Muscle of back (tissue), 3 donors: ENCODE measurements at regions not wholly inside any gene's neighbourhood (a gene's known extent, or its start where the extent isn't known, plus 50 kb on each side); places are given as distances from the start of the nearest gene placed in this dataset.

Experiments used
- DNase-seq, 3 donors: peaks; one replicate each; pipeline versions ENCODE4 v3.0.0 to v3.0.0-alpha.2; 2013

DNA sequence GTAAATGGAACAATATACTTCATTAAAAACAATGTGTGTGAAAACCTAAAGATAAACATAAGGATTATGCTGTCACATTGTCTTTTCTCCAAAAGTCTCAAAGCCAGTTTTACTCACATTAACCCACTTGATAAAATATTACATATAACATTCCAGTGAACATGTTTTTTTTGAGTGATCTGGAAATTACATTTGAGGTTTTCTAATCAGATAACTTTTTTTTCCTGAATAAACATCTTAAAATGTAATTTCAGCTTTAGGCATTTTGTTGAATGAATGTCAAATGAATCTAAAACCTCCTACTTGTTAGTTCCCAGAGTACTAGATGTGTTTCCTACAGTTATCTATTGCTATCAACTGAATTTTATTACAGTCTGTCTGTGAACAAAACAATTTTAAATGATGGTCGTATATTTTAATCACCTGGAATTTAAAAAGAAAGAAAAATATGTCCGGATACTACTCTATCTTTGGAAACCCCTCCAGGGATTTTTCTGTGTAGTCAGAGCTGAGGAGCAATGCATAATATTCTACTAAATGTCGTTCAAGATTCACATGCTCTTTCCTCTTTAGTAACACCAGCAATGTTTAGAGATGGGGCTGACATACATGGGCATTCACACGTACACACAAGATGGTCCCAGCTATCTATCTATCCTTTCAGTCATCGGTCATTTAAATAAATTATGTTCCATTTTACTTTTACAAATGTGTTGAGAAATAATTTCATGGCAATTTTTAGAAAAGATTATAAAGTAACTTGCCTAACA is 283.9 kb downstream of the KLF12 start:
- DNase-seq: no peak

DNA sequence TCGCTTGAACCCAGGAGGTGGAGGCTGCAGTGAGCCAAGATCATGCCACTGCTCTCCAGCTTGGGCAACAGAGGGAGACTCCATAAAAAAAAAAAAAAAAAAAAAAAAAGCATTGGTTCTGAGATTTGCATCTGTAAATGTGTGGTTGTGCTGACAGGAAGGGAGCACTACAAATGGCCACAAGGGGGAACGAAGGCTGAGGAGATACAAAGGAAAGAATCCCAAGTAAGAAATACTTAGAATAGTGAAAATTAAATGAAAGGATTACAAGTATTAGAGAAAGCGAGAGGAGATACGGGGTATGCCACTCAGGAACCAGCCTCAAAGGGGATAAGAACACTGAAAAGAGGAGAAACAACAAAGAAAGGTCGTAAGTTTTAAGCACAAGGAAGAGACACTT is 284.9 kb downstream of the KLF12 start:
- no peak for DNase-seq

DNA sequence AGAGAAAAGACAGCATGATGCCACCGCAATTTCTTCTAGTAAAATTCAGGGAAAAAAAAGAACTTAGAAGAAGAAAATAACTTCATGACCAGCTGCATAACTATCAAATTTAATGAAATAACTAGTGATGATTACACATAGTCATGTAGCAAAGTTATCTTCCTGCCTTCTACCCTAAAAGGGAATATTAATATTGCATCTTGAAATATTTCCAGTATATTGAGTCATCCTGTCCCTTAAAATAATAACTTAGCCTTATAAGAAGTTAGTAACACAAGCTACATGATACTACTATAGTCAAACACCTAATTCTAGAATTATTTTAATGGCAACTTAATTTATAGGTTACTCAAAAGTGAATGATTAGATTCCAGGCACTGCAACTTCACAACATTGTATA is 289.2 kb downstream of the KLF12 start:
- DNase-seq: peak in 1 of 3 donors; percentile 7

DNA sequence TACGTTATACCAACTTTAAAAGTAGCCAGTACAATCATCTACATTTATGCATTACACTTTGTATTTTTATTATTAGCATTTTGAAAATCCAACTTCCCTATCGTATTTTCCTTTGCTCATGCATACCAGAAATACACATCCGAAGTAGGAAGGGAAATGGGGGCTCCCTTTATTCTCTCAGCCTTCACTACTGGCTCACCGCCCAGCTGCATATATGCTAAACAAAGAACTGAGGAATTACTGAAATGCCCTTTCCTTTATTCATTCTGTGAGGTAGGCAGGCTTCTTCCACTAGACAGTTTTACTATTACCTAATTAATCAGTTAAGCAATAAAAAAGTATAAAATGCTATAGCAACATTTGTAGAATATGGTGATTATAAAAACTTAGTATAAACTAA is 291.6 kb downstream of the KLF12 start:
- DNase-seq: peak in 2 of 3 donors; percentile 5 to 26

DNA sequence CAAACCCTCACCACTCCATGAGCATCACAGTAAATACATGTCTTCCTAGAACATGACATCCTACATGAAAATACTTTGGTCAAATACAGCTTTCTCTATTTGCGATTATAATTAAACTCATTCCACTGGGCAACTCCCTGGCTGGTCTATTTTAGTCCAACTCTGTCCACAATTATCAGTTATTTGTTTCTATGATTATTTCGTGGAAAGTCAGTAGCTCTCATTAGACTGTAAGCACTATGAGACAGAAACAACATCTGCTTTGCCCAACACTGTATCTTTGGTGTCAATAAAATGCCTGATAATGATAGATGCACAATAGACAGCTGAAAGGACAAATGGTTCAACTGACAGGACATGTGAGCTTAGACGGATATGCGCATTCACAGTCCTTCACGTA is 292.0 kb downstream of the KLF12 start:
- DNase-seq: no peak

DNA sequence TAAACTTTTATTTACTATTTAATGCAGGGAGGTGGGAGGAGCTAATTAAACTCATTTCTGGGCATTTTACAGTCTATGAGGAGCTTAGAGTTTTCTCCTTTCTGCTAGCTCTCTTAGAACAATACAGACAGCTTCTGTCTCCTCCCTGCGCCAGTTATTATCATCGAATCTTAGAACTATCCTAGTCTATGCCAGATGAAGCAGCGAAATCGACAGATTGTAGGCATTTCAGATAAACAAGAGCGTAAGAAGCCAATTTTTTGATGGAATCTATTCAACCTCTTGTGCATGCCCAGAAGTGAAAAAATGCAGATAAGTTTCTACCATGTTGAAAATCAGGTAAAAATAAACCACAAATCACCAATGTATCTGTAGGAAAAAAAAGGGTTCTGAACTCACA is 297.1 kb downstream of the KLF12 start:
- DNase-seq: no peak

DNA sequence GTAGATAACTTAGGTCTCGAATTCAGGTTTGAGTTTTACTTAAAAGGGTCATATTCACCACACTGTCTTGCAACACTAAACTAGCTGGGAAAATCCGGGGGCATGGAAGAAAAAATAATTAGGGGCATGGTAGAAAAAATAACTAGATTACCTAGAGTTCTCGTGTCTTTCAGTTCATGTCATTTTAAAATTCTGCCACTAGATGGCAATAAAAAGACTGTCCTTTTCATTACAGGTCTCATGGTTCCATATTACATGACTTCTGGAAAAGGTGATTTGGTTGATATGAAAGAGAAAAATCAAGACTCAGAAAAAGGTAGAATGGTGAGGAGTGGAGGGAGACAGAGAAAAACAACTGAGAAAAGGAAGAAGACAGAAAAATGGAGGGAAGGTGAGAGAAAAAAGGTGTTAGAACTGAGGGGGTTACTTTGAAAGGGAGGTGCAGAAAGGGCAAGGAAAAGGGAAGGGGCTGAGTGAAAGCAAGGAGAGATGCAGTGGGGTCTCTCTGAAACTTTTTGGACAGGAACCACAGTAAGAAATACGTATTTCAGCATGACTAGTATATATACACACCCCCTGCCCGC is 299.0 kb downstream of the KLF12 start:
- DNase-seq: peak; percentile 25 to 55 (median 30)

DNA sequence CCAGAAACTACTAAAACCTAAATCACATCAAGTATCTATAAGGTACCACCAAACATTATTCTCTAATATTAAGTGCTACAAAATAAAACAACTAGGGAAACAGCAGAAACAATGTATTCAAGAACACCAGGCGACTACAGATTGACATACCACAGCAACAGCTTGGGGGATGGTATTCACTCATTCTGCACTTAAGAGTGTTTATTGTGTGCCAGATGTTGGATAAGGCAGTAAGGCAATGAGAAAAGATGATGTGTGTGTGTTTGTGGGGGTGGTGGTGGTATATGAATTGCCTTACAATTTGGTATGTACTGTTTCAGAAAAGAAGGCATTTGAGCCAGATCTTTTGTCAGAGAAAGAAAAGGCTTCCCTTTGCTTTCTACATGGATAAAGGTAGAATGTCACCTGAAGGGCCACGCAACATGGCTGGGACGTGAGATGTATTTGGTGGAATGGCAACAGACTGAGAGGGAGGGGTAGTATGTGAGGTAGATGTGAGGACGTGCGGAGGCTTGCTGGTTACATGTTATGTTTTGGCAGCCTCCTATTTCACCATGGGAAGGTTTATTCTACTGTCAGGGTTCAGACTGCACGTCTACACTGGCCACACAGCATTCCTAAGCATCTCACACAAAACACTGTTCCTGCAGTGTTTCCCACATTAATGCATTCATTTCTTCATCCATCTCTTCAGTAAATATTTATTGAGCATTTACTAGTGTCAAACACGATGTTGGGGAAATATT is 300.7 kb downstream of the KLF12 start:
- DNase-seq: no peak

DNA sequence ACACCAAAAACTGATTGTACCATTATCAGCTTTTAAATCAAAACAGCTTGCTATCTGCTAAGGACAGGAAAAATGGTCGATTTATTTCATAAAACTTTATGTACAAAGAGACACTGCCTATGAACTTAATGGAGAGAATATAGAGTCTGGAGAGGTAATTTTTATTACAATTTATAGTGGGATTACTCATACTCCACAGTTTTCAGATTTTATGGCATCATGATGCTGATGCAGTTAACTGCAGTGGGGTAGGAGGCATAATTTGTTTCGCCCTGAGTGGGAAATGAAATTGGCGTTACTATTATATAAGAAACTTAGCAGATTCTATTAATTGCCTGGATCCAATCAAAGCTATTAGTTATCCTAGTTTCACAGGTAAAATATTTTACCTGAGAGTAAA is 301.4 kb downstream of the KLF12 start:
- DNase-seq: no peak

DNA sequence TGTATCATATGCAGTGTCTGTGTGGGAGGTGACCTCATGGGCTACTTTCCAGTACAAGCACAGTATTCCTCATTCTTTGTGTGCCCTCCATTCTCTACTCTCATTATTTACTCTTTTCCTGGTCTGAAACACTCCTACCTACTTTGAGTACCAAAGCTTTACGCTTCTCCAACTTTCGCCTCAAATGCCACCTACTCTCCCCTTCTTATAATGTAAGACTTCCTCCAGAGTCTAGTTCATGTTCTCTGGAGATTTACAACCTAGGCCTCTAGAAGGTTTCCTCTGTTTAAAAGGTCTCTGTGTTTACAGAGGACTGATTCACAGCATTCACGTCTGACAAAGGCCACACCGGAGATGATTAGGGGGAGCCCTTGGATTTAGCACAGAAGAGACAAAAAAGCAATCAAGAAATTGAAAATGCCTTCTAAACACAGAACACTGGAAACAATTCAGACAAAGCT is 302.0 kb downstream of the KLF12 start:
- DNase-seq: no peak

DNA sequence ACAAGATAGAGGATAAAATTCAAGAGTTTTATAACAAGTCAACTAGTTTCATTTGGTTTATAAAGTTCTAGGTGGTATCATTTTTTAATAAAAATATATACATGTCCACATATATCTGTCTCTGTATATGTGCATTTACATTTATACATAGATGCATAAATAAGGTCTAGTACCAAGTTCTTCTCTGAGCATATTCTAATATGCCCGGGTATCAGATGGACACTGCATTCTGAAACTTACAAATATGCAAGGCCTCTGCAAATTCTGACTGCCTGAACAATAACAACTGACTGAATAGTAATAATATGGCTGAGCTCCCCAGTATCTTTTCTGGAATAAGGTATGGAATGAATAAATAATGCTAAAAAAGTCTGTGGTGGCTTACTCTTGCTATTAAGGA is 304.8 kb downstream of the KLF12 start:
- DNase-seq: no peak

DNA sequence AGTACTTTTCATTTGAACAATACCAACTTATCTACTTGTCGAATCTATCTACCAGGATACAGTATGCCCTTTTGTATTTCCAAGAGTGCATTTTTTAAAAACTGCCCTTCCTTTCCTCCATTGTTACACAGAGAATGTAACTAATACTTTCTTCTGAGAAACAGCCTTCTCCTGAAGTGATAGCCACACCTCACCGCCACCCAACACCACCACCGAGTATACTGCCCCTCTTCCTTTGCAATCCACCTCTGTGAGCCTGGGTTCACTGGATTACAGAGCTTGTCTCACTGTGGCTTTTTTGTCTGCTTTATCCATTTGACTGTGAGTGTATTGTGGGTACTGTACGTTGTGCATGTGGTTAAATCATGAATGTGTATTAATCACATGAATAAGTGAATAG is 305.4 kb downstream of the KLF12 start:
- no peak for DNase-seq

DNA sequence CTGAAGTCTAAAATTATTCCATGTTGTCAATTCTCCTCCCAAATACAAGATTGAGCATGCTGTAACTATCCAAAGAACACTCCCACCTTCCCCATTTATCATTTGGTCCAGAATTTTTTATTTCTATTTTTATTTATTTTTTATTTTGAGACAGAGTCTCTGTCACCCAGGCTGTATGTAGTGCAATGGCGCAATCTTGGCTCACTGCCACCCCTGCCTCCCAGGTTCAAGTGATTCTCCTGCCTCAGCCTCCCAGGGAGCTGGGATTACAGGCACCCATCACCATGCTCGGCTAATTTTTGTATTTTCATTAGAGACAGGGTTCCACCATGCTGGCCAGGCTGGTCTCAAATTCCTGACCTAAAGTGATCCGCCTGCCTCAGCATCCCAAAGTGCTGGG is 306.8 kb downstream of the KLF12 start:
- DNase-seq: no peak

DNA sequence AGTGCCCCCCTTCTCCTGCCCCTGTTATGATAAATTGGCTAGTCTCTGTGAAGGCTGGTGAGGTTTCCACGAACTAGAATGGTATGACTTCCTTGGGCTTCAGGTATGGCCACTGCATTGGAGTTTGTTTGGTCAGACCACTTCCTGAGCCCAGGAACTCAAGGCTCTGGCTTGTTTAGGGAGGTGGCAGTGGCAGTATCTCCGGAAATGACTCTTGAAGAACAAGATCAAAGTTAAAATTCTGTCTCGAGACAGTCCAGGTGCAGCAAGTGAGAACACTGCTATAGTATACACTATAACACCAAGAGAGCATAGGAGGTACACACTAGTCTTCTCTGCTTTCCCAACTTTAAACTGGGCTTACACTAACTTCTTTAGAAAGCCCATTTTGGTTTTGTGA is 309.1 kb downstream of the KLF12 start:
- DNase-seq: no peak

DNA sequence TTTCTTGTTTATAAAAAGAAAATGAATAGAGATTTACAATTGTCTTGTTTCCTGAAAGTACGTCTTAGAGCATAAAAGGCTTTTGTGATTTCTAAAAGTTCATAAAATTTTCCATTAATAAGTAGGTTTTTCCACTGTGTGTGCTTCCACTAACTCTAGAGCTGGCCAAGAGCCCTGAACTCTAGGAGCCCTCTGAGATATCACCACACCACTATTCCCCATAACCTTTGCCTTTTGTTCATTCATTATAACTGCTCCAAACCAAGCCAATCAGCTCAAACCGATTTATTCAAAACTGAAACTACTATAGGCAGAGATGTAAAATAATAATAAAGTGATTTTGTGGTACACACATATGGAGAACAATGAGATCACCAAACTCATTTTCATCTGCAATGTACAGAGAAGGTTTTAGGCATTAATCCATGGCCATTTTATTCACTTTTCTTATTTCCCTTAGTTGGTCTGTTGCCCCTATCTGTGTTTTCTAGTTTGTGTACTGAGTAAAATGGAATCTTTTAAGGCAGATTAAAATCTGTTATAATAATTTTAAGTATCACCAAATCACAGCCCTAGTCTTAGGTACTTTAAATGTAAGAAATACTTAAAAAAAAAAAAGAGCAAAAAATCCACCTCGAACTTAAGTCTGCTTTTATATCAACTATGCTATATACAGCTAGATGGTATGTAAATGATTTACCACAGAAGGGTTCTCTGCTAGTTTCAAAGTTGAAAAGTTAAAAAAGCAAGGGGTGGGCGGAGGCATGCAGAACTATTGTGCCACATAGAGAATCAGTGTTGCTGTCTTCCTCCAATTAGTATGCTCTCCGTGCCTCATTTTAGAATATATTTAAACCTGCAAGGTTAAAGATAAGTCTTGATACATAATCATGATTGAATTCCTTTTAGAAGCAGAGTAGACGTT is 311.3 kb downstream of the KLF12 start:
- DNase-seq: peak in 2 of 3 donors; percentile 13 to 31

DNA sequence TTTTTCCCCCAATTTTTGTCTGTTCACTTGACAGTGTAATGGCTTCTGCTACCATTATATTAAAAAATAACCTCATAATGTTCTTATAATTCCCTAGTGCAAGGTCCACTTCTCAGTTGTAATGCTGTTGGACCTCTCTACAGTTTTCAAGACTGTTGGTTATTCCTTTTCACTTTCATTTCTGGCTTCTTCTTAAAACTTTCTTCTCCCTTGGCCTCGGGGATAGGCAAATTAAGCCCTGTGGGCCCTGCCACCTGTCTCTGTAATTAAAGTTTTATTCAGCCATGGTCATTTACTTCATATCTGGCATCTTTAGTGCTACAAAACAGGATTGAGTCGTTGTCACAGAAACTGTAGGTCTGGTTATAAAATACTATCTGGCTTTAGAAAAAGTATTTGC is 313.5 kb downstream of the KLF12 start:
- no peak for DNase-seq

DNA sequence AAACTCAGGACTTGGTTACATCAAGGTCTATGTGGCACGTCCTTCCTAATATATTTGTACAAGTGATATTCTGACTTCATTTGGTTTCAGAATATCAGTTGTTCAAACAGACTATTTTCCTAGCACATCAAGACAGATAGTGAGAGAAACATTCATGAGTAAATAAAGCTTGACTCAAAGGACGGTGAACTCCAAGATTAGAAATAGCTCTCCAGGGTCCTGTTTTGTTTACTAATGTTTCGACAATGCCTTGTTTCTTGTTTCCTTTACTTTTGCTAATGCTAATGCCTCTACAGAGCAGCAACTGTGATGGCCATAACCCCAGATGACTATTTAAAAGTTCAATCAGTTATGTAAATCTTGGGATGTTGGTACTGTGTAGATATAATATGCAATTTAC is 313.9 kb downstream of the KLF12 start:
- no peak for DNase-seq

DNA sequence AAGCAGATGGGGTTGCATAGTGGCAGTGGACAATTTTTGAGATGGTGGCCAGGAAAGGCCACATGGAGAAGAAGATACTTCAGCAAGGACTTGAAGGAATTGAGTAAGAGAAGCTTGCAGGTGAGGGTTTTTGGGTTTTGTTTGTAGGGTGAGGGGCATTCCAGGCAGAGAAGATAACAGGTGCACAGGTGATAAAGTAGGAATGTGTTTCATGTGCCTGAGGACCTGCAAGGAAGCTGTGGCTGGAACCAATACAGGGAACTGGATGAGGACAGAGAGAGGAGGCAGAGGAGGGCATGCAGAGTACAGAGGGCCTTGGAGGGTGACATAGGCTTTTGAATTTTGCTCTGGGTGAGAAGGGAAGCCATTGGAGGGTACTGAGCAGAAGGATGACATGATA is 314.5 kb downstream of the KLF12 start:
- DNase-seq: no peak

DNA sequence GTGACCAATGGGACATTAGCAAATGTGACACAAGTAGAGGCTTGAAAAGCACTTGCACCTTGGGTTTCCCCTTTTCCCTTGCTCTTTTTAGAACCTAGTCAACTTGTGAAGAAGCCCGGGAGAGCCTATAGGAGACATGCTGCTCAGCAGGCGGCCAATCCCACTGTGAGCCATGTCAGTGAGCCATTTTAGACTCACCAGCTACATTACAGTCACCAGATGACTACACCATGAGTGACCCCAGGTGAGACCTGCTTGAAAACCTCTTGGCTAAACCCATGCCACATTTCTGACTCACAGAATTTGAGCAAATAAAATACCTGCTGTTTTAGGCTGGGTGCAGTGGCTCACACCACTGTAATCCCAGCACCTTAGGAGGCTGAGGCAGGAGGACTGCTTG is 317.5 kb downstream of the KLF12 start:
- no peak for DNase-seq

DNA sequence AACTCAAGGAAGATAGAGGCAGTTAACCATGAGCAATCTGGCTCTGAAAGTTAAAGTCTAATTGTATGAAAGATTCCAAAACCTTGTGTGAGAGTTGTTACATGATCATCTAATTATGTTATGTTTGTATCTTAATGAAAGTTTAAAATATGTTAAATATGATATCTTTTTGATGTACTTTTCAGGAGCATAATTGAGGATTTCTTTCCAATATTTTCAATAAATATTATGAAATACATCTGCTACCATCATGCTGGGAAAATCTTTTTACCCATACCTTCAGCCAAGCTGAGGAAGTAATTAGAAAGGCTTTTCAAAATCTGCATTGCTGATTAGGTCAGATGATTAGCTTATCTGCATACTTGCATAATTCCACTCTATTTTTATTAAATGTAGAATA is 318.4 kb downstream of the KLF12 start:
- no peak for DNase-seq

DNA sequence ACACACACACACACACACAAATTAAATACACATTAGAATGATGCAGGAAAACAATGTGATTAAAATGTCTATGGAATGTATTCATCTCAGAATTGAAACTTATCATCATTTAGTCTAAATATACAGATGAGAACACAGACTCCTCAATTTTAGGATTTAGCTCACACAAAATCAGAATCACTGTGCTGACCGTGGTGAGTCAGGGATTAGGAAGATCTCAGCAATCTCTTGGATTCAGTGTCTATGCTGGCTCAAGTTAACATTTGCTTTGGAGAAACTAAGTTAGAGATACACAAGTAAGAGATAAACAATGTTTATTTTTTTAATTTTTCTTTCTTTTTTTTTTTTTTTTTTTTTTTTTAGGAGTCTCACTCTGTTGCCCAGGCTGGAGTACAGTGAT is 323.6 kb downstream of the KLF12 start:
- DNase-seq: no peak

DNA sequence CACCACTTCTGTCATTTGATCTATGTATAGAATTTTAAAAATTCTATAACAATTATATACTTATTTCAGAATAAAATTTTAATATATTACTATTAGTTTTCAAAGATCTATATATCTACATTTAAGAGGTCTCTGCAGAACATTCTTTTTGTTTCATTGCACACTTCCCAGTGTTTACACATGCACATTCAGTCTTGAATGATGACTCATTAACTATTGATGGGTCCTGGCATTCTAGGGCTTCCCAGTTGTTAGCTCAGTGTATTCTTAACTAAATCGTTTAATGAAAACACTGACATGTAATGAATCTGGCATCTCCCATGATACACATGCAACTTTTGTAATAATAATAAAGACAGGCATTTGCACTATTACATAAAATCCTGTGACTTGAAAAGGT is 324.6 kb downstream of the KLF12 start:
- DNase-seq: no peak
